ENCODE measurements at regions not wholly inside any gene's neighbourhood (a gene's known extent, or its start where the extent isn't known, plus 50 kb on each side); places are given as distances from the start of the nearest gene placed in this dataset.

DNA sequence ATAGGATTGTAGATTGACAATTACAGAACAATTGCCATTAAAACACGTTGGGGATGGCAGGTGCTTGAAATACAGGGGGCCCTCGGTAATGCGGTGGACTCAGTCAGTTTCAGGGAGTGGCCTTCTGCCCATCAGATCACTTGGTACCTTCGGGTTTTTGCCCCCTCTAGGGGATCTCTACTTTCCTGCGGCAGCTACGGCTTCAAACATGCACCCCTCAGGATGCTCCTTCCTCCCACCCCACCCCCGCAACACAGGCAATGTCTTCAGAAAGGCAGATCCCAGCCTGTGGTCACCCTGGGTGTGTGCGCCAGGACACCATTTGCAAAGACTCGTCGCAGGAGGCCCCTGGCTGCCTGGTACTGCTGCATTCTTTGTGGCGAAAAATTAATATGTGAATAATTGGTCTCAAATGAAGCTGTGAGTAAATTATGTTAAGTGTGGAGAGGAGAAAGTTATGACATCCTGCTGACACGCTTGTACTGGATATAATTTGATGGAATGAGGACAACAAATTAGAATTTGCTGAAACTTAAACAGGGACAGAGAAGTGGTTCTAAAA lies 431.0 kb upstream of the MKI67 start:
- no peak for DNase-seq (ENCODE audit: low spot score)

DNA sequence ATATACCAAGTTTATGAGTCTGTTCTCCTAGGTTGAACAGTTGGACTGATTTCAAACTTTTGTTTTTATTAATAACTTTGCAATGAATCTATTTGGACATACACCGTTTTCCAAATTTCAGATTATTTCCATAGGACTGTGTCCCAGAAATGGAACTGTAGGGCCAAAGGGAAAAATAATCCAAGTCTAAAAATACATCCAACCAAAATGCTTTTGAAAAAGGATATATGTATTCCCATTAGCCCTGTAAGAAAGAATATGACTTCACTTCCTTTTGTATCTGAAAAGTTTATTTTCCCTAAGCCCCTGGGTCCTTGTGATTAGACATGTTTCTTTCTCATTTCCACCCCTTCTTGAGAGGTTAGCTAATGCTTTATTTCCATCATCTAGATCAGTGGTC lies 434.2 kb upstream of the MKI67 start:
- no peak for DNase-seq (ENCODE audit: low spot score)

DNA sequence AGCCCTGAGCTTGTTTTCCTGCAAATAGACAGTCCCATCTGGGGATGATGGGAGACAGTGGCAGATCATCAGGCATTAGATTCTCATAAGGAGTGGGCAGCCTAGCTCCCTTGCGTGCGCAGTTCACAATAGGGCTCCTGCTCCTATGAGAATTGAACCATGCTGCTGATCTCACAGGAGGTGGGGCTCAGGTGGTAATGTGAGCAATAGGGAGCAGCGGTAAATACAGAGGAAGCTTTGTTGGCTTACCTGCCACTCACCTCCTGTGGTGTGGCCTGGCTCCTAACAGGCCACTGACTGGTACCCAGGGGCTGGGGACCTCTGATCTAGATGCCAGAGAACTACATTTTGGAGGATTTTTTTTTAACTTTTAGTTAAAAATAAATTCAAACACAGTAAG lies 434.8 kb upstream of the MKI67 start:
- no peak for DNase-seq (ENCODE audit: low spot score)

DNA sequence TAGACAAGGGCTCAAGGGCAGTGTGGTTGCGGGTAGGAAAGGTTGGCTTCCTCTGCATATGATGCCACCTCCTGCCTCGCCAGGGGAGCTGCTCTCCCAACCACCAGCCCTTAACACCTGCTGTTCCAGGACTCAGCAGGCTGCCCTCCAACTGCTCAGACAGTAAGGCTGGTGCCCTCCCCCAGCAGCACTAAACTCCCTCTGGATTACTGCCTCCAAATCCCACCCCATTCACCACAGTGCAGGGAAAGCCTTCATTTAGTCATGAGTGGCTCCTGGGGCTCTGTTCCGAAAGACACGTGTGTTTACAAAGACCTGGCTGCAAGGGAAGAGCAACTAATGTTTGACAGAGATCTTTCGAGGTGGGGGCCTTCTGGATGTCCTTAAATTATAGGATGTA lies 437.2 kb upstream of the MKI67 start:
- no peak for DNase-seq (ENCODE audit: low spot score)

DNA sequence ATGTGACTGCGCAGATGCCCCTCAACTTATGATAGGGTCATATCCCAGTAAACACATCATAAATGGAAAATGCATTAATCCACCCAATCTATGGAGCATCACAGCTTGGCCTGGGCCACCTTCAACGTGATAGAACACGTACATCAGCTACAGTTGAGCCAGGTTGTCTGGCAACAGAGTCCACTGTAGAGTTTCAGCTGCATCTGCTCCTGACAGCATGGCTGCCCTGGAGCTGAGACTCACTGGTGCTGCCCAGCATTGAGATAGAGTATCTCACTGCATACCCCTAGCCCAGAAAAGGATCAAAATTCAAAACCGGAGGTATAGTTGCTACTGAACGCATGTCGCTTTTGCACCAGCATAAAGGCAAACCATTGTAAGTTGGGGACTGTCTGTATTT lies 437.7 kb upstream of the MKI67 start:
- no peak for DNase-seq (ENCODE audit: low spot score)

DNA sequence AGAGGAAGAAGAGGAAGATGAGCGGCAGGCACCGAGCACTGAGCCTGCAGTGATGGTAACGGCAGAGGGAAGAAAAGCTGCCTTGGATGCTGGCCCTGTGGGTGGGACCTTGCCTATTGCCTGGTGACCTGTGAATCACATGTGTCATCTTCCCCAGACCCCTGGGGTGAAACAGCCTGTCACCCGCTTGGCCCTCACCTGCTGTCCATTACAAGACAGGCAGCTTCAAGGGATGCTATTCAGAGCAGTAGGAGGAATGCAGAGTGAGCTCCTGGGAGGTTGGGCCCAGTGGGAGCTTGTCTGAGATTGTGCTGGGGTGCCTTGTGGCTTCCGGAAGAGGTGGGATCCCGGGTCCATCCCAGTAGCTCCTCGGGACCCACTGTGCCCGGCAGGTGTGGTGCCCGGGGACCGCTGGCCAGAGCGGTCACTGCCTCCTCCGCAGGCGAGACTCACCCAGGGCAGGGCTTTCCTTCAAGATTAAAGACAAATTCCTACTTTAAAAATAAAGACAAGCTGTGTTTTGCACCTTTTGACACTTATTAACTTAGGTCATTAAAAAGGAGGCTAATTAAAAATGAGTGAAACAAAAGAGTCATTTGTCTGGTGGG lies 440.2 kb upstream of the MKI67 start:
- DNase-seq (ENCODE audit: low spot score) = no peak

DNA sequence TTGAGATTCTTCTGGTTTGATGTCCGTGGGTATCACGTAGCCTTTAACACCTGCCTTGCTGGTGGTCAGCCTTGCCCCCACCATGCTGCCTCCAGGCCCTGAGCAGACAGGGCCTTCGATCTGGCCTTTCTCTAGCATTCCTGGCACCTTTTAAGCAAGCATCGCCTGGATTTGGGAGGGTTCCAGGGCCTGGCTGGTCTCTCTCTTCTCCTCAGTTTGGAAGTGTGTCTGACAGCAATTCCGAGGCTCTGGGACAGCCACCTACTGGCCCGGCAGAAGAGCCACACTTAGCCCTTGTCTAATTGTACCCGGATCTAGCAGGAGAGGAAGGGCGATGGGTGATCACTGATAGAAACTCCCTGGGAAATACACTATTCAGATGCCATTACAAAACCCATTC lies 441.3 kb upstream of the MKI67 start:
- no peak for DNase-seq (ENCODE audit: low spot score)

DNA sequence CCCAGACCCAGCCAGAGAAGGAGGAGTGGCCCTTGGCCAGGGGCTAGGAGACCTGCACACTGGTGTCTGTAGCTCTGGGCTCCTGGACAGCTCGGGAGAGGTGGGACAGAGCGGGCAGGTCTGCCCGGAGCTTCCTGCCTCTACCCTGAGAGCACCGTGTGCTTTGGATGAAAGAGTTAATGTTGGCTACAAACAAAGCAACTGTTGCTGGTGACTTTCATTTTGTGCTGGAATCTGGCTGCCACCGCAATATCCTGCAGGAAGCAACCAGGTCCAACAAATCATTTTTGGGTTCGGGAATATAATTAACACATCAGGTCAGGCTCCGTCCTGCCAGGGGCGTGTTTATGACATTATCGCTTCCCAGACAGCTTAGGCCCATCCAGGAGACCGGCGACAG lies 441.8 kb upstream of the MKI67 start:
- DNase-seq (ENCODE audit: low spot score) = no peak

DNA sequence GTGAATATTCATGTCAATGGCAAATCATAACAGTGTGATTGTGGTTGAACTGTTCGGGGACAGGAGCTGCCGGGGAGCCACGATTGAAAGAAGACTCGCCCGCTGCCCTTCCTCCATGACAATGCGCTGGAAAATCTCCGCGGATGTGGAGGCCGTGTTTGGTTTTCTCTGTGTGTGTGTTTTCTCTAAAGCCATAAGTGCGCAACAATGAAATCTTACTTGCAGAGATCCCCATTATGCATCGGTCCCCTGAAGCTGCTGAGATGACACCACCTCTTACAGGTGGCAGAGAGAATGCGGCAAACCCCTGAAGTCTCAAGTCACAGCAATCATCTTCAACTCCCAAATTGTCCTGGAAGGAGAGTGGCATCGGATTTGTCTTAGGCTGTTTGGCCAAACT lies 442.3 kb upstream of the MKI67 start:
- DNase-seq (ENCODE audit: low spot score) = no peak

DNA sequence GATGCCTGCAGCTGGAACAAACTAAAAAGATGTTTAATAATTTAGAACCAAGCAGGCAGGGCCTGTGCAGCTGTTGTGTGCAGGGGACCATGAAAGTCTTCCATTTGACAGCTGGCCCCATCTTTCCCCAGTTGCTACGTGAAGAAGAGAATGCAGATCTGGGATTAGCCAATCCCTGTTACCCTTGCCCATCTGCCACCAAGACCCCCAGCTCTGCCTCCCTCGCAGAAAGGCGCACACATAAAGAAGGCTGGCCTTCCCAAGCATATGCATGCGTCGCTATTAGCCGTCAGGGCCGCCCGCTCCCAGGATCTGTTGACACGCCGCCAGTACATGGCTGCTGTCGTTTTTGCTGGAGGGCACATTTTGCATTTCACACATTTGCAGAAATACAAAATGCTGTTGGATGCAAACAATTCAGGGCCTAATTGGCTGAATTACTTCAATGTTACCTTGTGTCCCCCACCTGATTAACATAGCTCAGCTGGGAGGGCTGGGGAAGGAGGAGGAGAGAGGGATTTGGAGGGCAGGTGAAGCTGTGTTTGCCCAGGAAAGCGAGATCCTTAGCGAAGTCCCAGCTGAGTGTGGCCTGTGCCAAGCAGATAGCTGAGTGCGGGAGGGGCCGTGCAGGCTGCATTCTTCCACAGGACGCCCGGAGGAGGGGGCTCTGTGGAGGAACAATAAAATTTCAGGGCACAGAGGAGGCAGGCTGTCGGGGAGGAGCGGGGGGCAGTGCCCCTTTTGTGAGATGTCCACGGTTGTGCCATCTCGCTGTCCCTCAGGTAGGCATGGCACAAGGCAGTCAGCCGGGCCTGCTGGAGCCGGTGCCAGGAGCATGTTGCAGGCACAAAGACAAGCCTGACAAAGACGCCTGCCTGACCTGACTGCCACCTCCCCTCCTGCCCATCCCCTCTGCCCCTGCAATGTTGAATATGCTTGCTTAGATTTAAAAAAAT lies 443.0 kb upstream of the MKI67 start:
- DNase-seq (ENCODE audit: low spot score) = no peak

DNA sequence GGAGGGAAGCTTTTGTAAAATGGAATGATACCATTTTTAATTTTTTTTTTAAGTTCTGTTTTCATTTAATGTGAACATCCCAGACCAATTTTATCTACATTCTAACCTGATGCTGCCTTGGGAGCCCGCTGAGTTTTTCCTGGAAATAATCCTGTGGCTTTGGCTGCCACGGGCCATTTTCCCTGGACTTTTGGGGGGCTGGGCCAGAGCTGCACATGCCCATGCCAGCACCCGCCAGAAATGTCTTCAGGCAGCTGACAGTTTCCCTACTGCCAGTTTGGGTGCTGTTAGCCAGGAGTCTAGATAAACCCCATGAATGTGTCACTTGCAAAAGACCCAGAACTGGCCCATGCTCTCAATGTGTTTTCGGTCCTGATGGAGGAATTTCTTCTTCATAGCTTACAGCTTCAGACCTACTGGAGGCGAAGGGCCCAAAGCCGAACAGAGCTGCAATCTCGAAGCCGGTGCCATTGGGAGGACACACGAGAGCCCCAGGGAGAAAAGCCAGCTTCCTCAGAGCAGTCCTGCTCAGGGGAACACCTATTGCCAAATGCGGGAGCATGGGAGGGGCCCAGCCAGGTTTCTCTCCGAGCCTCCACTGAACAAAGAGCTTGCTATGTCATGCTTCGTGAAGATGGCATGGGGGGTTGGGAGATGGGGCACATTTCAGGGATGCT lies 444.2 kb upstream of the MKI67 start:
- DNase-seq (ENCODE audit: low spot score) = no peak

DNA sequence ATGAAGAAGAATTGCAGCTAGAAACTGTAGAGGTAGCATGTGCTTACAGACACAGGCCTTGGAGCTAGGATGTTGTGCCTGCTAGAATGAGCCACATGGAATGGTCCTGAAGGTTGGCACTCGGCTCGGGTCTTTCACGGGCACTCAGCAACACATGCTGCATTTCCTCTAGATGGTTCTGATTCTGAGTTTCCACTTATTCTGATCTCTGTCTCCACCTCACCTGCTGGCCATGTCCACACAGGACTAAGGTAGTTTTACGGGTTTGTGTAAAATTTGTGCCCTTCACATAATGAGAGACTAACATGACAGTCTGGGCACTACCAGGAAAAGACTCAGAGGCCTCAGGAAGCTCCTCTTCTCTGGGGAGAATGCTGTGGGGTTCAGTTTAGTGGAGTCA lies 444.8 kb upstream of the MKI67 start:
- no peak for DNase-seq (ENCODE audit: low spot score)

DNA sequence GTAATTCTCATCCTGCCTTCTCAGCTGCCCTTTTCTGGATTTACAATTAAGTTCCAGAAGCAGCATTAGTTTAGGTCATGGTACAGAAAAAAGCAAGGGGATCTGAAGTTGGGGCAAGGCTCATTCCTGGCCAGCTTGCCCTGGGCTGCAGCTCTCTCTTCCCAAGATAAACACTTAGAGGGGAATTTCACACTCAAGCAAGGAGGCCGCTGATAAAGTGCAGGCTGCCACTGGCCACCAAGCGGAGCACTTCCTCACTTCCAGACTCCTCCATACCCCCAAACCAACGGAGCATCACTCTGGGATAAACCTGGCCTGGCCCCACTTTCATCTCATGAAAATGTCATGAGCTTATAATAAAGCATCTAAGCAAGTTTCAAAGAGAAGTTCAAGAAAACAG lies 445.5 kb upstream of the MKI67 start:
- DNase-seq (ENCODE audit: low spot score) = no peak

DNA sequence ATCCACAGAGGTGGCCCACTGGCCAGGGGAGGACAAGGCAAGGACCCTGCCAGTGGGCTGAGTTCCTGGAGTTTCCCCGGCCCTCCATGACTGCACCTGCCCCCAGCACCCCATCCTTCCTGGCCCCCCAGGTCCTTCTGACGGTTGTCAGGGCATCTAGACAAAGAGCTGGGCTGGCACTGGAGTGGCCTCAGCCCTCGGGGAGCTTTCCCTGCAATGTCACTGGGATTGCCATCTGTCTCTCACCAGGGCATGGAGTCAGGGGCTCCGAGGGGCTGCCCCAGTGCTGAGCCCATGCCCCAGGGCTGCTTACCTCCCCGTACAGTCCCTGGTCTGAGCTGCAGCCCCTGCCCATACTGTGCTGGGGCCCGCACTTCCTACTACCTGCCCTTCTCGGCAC lies 446.5 kb upstream of the MKI67 start:
- no peak for DNase-seq (ENCODE audit: low spot score)

DNA sequence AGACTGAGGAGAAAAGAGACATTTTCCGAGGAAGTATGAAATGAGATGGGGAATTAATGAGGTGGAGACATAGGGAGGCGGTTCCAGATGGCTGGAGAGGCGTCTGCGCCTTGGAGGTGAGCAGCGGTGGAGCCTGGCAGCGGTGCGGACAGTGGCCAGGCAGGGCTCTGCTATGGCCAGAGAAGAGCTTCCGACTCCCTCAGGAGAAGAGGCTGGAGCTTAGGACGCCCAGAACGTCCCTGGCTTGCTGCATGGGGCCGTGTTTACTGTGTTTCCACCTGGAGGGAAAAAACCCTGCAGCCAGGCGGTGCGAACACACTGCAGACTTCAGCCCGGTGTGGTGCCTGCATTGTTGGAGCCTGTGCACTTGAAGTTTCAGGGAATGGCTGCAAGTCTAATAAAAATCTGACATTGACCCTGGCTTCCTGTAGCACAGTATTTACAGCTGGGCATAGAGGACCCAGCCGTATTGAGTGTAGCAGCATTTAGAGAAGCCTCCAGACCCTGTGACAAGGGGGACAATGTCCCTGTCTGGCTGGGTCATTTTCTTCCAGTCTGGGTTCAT lies 447.1 kb upstream of the MKI67 start:
- DNase-seq (ENCODE audit: low spot score) = no peak

DNA sequence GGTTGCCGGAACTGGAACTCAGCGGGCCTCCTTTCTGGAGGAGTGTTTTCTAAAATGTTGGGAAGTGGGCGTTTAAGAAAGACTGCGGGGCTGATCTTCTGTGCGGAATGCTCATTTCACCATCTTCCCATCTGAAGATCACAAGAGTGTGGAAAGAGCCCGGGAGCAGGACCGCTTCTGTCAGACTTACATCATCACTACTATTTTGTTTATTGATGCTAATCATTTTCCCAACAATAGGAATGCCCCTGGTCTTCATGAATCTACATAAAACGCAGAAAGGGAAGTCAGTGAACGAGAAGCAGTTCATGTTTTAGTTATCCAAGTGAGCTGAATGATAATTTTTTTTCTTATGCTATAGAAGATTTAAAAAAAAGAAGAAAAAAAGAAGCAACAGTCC lies 447.8 kb upstream of the MKI67 start:
- no peak for DNase-seq (ENCODE audit: low spot score)

DNA sequence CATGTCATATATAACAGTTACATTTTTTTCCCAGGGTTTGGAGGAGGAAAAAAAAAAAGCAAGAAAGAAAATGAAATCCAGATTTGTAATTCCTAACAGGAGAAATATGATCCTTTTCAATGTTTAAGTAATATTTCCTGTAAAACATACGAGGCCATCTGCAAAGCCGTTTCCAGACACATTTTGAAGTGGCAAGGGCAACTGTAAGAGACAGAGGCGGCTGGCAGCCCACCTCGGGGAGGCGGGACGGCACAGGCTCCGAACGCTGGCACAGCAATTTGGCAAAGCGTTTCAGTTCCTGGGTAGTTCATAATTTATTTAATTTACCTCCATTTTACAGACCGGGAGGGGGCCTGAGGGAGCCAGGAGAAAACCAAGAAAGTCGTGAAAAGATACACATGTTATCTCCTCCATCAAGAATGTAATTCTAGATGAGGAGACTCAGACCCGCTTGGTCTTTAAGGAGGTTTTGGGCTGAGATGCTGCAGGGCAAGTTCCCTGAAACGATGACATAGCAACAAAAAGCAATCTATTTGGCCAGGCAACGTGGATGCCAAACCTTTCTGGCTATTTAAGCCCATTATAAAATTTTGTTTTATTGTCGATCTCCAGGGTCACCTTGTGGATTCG lies 448.5 kb upstream of the MKI67 start:
- no peak for DNase-seq (ENCODE audit: low spot score)

DNA sequence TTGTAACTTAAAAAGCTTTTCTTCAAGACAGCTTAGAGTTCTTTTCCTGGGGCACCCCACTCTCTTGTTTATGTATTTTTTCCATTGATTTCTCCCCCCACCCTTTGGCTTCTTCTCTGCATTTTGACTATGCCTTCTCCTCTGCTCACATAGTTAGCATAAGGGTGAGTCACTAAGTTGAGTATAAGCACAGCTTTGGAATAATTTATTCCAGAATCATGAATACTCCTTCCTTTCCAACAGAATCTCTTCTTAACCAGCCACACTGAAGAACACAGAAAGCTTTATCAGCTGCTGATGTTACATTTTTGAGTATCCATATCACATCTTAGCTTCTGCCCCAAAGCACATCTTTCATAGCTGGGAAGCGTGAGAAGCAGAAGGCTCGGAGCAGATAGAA lies 449.5 kb upstream of the MKI67 start:
- no peak for DNase-seq (ENCODE audit: low spot score)

DNA sequence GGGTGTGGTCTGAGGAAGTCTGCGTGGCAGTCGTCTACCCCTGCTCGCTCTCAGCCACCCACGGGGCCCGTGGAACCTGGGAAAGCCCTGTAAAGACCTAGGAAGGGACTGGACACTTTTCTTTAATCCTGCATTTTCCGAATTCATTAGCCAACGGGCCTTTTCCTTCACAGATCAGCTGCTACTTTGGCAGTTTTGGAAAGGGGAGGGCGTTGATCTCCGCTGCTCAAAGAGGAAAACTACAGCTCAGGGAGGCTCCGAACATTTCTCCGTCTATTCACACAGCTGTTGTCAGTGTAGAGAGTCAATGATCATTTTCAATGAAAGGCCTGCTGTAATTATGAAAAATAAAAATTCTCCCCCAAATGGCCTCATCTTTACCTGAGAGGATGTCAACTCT lies 450.1 kb upstream of the MKI67 start:
- no peak for DNase-seq (ENCODE audit: low spot score)

DNA sequence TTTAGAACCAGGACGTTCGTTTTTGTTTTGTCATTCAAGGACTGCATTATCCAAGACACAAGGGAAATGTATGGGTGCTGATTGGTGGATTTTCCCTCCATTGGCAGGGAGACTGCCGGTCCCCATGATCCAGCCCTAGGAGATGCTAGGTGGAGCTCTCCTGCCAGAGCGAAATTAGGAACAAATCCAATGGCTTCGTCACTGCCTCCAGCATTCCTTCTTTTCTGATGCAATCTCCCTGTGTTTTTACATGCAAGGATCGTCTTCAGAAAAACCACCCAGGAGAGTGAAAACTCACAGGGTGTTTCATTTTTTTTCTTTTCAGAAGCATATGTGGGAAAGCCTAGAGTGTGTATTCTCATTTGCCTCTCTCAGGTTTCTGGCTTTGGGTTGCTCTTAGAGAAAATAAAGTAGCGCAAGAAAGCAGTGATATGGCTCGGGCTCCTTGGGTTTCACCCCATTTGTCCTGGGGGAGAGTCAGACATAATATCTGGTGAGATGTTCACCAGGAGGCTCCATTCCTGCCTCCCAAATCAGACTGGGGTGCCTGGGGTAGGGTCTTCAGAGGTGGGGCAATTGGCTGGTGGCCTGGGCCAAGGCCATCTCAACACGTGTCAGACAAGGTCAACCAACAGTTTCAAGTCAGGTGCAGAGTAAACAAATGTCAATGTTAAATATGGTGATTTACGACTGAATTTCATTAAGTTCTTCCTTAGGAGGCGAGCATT lies 450.9 kb upstream of the MKI67 start:
- DNase-seq (ENCODE audit: low spot score) = no peak

Measured in putamen (tissue), 1 donor.